ENCODE measurements at regions not wholly inside any gene's neighbourhood (a gene's known extent, or its start where the extent isn't known, plus 50 kb on each side); places are given as distances from the start of the nearest gene placed in this dataset.

- H3K4me1 ChIP-seq (ENCODE audit: insufficient read depth, low read length) = no peaks in the 10 kb centered on the region
- H3K36me3 ChIP-seq (ENCODE audit: insufficient read depth, low read depth, low read length) = no peaks in the 10 kb centered on the region
- H3K4me3 ChIP-seq (ENCODE audit: low read length) = no peak overlapping the region
- H3K27me3 ChIP-seq (ENCODE audit: insufficient read depth, low read length) = no peaks in the 10 kb centered on the region
- no peaks in the 10 kb centered on the region for H3K9me3 ChIP-seq (ENCODE audit: insufficient read depth, low read depth, low read length)
- no peak overlapping the region for H3K27ac ChIP-seq (ENCODE audit: low read length)
- no peak overlapping the region for H3K9ac ChIP-seq (ENCODE audit: low read depth, low read length)
Observed at GRCh38 chr2:138210487-138210886, 246.2 kb downstream of the HNMT start.

- Histone ChIP-seq H3K27me3 (ENCODE audit: insufficient read depth, low read length) (no peaks in the 10 kb centered on the region), H3K9me3 (ENCODE audit: insufficient read depth, low read depth, low read length) (no peaks in the 10 kb centered on the region), H3K27ac (ENCODE audit: low read length) (no peak overlapping the region), H3K4me1 (ENCODE audit: insufficient read depth, low read length) (no peaks in the 10 kb centered on the region), H3K36me3 (ENCODE audit: insufficient read depth, low read depth, low read length) (no peaks in the 10 kb centered on the region), H3K4me3 (ENCODE audit: low read length) (no peak overlapping the region), H3K9ac (ENCODE audit: low read depth, low read length) (no peak overlapping the region)
Observed at GRCh38 chr2:138212434-138212833, 248.2 kb downstream of the HNMT start.

- Histone ChIP-seq H3K36me3 (ENCODE audit: insufficient read depth, low read depth, low read length) (no peaks in the 10 kb centered on the region), H3K4me3 (ENCODE audit: low read length) (no peak overlapping the region), H3K9me3 (ENCODE audit: insufficient read depth, low read depth, low read length) (no peaks in the 10 kb centered on the region), H3K9ac (ENCODE audit: low read depth, low read length) (no peak overlapping the region), H3K27me3 (ENCODE audit: insufficient read depth, low read length) (no peaks in the 10 kb centered on the region), H3K4me1 (ENCODE audit: insufficient read depth, low read length) (peaks cover 5% of the 10 kb centered on the region; the same call in 1 of the 2 replicates), H3K27ac (ENCODE audit: low read length) (no peak overlapping the region)
Observed at GRCh38 chr2:138213084-138213483, 248.8 kb downstream of the HNMT start.

- Histone ChIP-seq H3K9me3 (ENCODE audit: insufficient read depth, low read depth, low read length) (no peaks in the 10 kb centered on the region), H3K27me3 (ENCODE audit: insufficient read depth, low read length) (no peaks in the 10 kb centered on the region), H3K9ac (ENCODE audit: low read depth, low read length) (no peak overlapping the region), H3K4me3 (ENCODE audit: low read length) (no peak overlapping the region), H3K36me3 (ENCODE audit: insufficient read depth, low read depth, low read length) (no peaks in the 10 kb centered on the region), H3K27ac (ENCODE audit: low read length) (no peak overlapping the region), H3K4me1 (ENCODE audit: insufficient read depth, low read length) (peaks cover 5% of the 10 kb centered on the region; the same call in 1 of the 2 replicates)
Observed at GRCh38 chr2:138213624-138214023, 249.4 kb downstream of the HNMT start.

- Histone ChIP-seq H3K4me3 (ENCODE audit: low read length) (no peak overlapping the region), H3K27me3 (ENCODE audit: insufficient read depth, low read length) (no peaks in the 10 kb centered on the region), H3K36me3 (ENCODE audit: insufficient read depth, low read depth, low read length) (no peaks in the 10 kb centered on the region), H3K9ac (ENCODE audit: low read depth, low read length) (no peak overlapping the region), H3K9me3 (ENCODE audit: insufficient read depth, low read depth, low read length) (no peaks in the 10 kb centered on the region), H3K4me1 (ENCODE audit: insufficient read depth, low read length) (peaks cover 5% of the 10 kb centered on the region; the same call in 1 of the 2 replicates), H3K27ac (ENCODE audit: low read length) (no peak overlapping the region)
Observed at GRCh38 chr2:138215958-138216357, 251.7 kb downstream of the HNMT start.

- Histone ChIP-seq H3K9ac (ENCODE audit: low read depth, low read length) (no peak overlapping the region), H3K9me3 (ENCODE audit: insufficient read depth, low read depth, low read length) (no peaks in the 10 kb centered on the region), H3K4me1 (ENCODE audit: insufficient read depth, low read length) (peaks cover 5% of the 10 kb centered on the region; the same call in 1 of the 2 replicates), H3K27me3 (ENCODE audit: insufficient read depth, low read length) (no peaks in the 10 kb centered on the region), H3K4me3 (ENCODE audit: low read length) (no peak overlapping the region), H3K36me3 (ENCODE audit: insufficient read depth, low read depth, low read length) (no peaks in the 10 kb centered on the region), H3K27ac (ENCODE audit: low read length) (no peak overlapping the region)
Observed at GRCh38 chr2:138217975-138218374, 253.7 kb downstream of the HNMT start.

- Histone ChIP-seq H3K9me3 (ENCODE audit: insufficient read depth, low read depth, low read length) (no peaks in the 10 kb centered on the region), H3K9ac (ENCODE audit: low read depth, low read length) (no peak overlapping the region), H3K36me3 (ENCODE audit: insufficient read depth, low read depth, low read length) (no peaks in the 10 kb centered on the region), H3K4me1 (ENCODE audit: insufficient read depth, low read length) (peaks cover 5% of the 10 kb centered on the region; the same call in 1 of the 2 replicates), H3K27me3 (ENCODE audit: insufficient read depth, low read length) (no peaks in the 10 kb centered on the region), H3K27ac (ENCODE audit: low read length) (no peak overlapping the region), H3K4me3 (ENCODE audit: low read length) (no peak overlapping the region)
Observed at GRCh38 chr2:138218397-138218796, 254.1 kb downstream of the HNMT start.

GRCh38 chr2:138219961-138220360 lies 255.7 kb downstream of the HNMT start:
- H3K9me3 ChIP-seq (ENCODE audit: insufficient read depth, low read depth, low read length) = no peaks in the 10 kb centered on the region
- H3K4me1 ChIP-seq (ENCODE audit: insufficient read depth, low read length) = peaks cover 5% of the 10 kb centered on the region; the same call in 1 of the 2 replicates
- H3K9ac ChIP-seq (ENCODE audit: low read depth, low read length) = no peak overlapping the region
- H3K36me3 ChIP-seq (ENCODE audit: insufficient read depth, low read depth, low read length) = no peaks in the 10 kb centered on the region
- H3K27me3 ChIP-seq (ENCODE audit: insufficient read depth, low read length) = no peaks in the 10 kb centered on the region
- no peak overlapping the region for H3K27ac ChIP-seq (ENCODE audit: low read length)
- no peak overlapping the region for H3K4me3 ChIP-seq (ENCODE audit: low read length)

GRCh38 chr2:138221358-138221757 lies 257.1 kb downstream of the HNMT start:
- Histone ChIP-seq H3K4me3 (ENCODE audit: low read length) (no peak overlapping the region), H3K4me1 (ENCODE audit: insufficient read depth, low read length) (peaks cover 5% of the 10 kb centered on the region; the same call in 1 of the 2 replicates), H3K9ac (ENCODE audit: low read depth, low read length) (no peak overlapping the region), H3K9me3 (ENCODE audit: insufficient read depth, low read depth, low read length) (no peaks in the 10 kb centered on the region), H3K27me3 (ENCODE audit: insufficient read depth, low read length) (no peaks in the 10 kb centered on the region), H3K27ac (ENCODE audit: low read length) (no peak overlapping the region), H3K36me3 (ENCODE audit: insufficient read depth, low read depth, low read length) (no peaks in the 10 kb centered on the region)

- no peaks in the 10 kb centered on the region for H3K36me3 ChIP-seq (ENCODE audit: insufficient read depth, low read depth, low read length)
- no peaks in the 10 kb centered on the region for H3K9me3 ChIP-seq (ENCODE audit: insufficient read depth, low read depth, low read length)
- no peaks in the 10 kb centered on the region for H3K27me3 ChIP-seq (ENCODE audit: insufficient read depth, low read length)
- no peak overlapping the region for H3K9ac ChIP-seq (ENCODE audit: low read depth, low read length)
- H3K27ac ChIP-seq (ENCODE audit: low read length) = no peak overlapping the region
- H3K4me3 ChIP-seq (ENCODE audit: low read length) = no peak overlapping the region
- no peaks in the 10 kb centered on the region; the same call in 1 of the 2 replicates for H3K4me1 ChIP-seq (ENCODE audit: insufficient read depth, low read length)
Observed at GRCh38 chr2:138223319-138223718, 259.0 kb downstream of the HNMT start.

- Histone ChIP-seq H3K27me3 (ENCODE audit: insufficient read depth, low read length) (no peaks in the 10 kb centered on the region), H3K36me3 (ENCODE audit: insufficient read depth, low read depth, low read length) (no peaks in the 10 kb centered on the region), H3K9ac (ENCODE audit: low read depth, low read length) (no peak overlapping the region), H3K4me3 (ENCODE audit: low read length) (no peak overlapping the region), H3K27ac (ENCODE audit: low read length) (no peak overlapping the region), H3K9me3 (ENCODE audit: insufficient read depth, low read depth, low read length) (no peaks in the 10 kb centered on the region), H3K4me1 (ENCODE audit: insufficient read depth, low read length) (peaks cover 6% of the 10 kb centered on the region; the same call in 1 of the 2 replicates)
Observed at GRCh38 chr2:138227195-138227594, 262.9 kb downstream of the HNMT start.

GRCh38 chr2:138228101-138228500 lies 263.8 kb downstream of the HNMT start:
- H3K36me3 ChIP-seq (ENCODE audit: insufficient read depth, low read depth, low read length) = no peaks in the 10 kb centered on the region
- H3K9ac ChIP-seq (ENCODE audit: low read depth, low read length) = no peak overlapping the region
- H3K4me3 ChIP-seq (ENCODE audit: low read length) = no peak overlapping the region
- H3K27ac ChIP-seq (ENCODE audit: low read length) = no peak overlapping the region
- H3K27me3 ChIP-seq (ENCODE audit: insufficient read depth, low read length) = no peaks in the 10 kb centered on the region
- H3K4me1 ChIP-seq (ENCODE audit: insufficient read depth, low read length) = peaks cover 6% of the 10 kb centered on the region; the same call in 1 of the 2 replicates
- no peaks in the 10 kb centered on the region for H3K9me3 ChIP-seq (ENCODE audit: insufficient read depth, low read depth, low read length)
